Keratinocyte (primary cell): ENCODE measurements at regions not wholly inside any gene's neighbourhood (a gene's known extent, or its start where the extent isn't known, plus 50 kb on each side); places are given as distances from the start of the nearest gene placed in this dataset.

Source experiments
- DNase-seq: peaks from one replicate; pipeline ENCODE4 v3.0.0-alpha.2; 2011; ENCODE audit warnings: low read depth, missing footprints, low spot score
- FAIRE-seq: peaks from 2 replicates; lab custom pipeline; 2011; peaks lifted over from hg19 to GRCh38; lab: Jason Lieb, UNC
- H2AFZ ChIP-seq: 2 replicates; pipeline ENCODE4 v1.6.0; 2012; ENCODE audit warnings: low read length, control low read depth, inconsistent platforms; ENCODE audit not compliant: control insufficient read depth
- H3K27ac ChIP-seq: 2 replicates; pipeline ENCODE4 v1.5.1; 2011; ENCODE audit warnings: low read length; ENCODE audit not compliant: control insufficient read depth, insufficient read depth
- H3K27me3 ChIP-seq: 3 replicates; pipeline ENCODE4 v1.6.0; 2011; ENCODE audit warnings: low read length; ENCODE audit not compliant: control insufficient read depth, insufficient read depth; ENCODE audit errors: extremely low read depth
- H3K36me3 ChIP-seq, 2 experiments: 2 replicates in 1 of 2; 3 replicates in 1 of 2; pipeline ENCODE4 v1.5.1; 2011; ENCODE audit warnings: low read length in 2 of 2, mild to moderate bottlenecking in 1 of 2; ENCODE audit not compliant: control insufficient read depth in 2 of 2, insufficient read depth in 2 of 2; ENCODE audit errors: extremely low read depth in 1 of 2
- H3K4me1 ChIP-seq: 3 replicates; pipeline ENCODE4 v1.5.1; 2011; ENCODE audit warnings: low read length; ENCODE audit not compliant: control insufficient read depth, insufficient read depth; ENCODE audit errors: extremely low read depth
- H3K4me2 ChIP-seq: 3 replicates; pipeline ENCODE4 v1.6.0; 2011; ENCODE audit warnings: low read depth, low read length; ENCODE audit not compliant: control insufficient read depth, insufficient read depth; ENCODE audit errors: extremely low read depth
- H3K4me3 ChIP-seq, 3 experiments: fragments of 200-600 bp in 1 of 3; sonication (generic) in 1 of 3; 2 replicates in 2 of 3; 3 replicates in 1 of 3; pipeline ENCODE4 v1.5.1; 2011 to 2016; ENCODE audit warnings: low read length in 3 of 3, mild to moderate bottlenecking in 3 of 3, control low read depth in 2 of 3, inconsistent platforms in 1 of 3, low read depth in 1 of 3, mixed read lengths in 1 of 3, mixed run types in 1 of 3, moderate library complexity in 1 of 3; ENCODE audit not compliant: control insufficient read depth in 2 of 3, insufficient read depth in 2 of 3; ENCODE audit errors: extremely low read depth in 1 of 3
- H3K79me2 ChIP-seq: 2 replicates; pipeline ENCODE4 v1.6.0; 2012; ENCODE audit warnings: low read length; ENCODE audit not compliant: control insufficient read depth, insufficient read depth
- H3K9ac ChIP-seq: 3 replicates; pipeline ENCODE4 v1.6.0; 2011; ENCODE audit warnings: low read length; ENCODE audit not compliant: control insufficient read depth, insufficient read depth; ENCODE audit errors: extremely low read depth
- H3K9me1 ChIP-seq: 3 replicates; pipeline ENCODE4 v1.6.0; 2011; ENCODE audit warnings: low read length; ENCODE audit not compliant: control insufficient read depth, insufficient read depth; ENCODE audit errors: extremely low read depth
- H3K9me3 ChIP-seq: 2 replicates; pipeline ENCODE4 v1.5.1; 2012; ENCODE audit warnings: low read depth, low read length; ENCODE audit not compliant: control insufficient read depth
- H4K20me1 ChIP-seq: 3 replicates; pipeline ENCODE4 v1.6.0; 2011; ENCODE audit warnings: low read length; ENCODE audit not compliant: control insufficient read depth, insufficient read depth; ENCODE audit errors: extremely low read depth
- EZH2 ChIP-seq: IDR thresholded peaks from one replicate; pipeline ENCODE4 v1.6.1; 2012; ENCODE audit warnings: inconsistent platforms, mild to moderate bottlenecking, low read length, moderate library complexity
- dilution Hi-C: fragments of 300-500 bp; cut with MboI; formaldehyde crosslinking; loops from one replicate; pipeline ENCODE4 v1.7.0; 2020; ENCODE audit warnings: low sequenced_read_pairs; ENCODE audit not compliant: extremely low pct_ligation_motif_present
- TF ChIP-seq, protein P1 (sequence below), 3 experiments: IDR thresholded peaks in 1 of 3; conservative IDR thresholded peaks in 1 of 3; optimal IDR thresholded peaks in 1 of 3; 2 replicates in 2 of 3; 3 replicates in 1 of 3; pipeline versions ENCODE3 to v1.5.1; 2011; ENCODE audit warnings: low read length in 3 of 3, mild to moderate bottlenecking in 3 of 3, moderate library complexity in 2 of 3, control low read depth in 1 of 3, inconsistent platforms in 1 of 3; ENCODE audit not compliant: insufficient read depth in 2 of 3; ENCODE audit errors: extremely low read depth in 1 of 3

DNA sequence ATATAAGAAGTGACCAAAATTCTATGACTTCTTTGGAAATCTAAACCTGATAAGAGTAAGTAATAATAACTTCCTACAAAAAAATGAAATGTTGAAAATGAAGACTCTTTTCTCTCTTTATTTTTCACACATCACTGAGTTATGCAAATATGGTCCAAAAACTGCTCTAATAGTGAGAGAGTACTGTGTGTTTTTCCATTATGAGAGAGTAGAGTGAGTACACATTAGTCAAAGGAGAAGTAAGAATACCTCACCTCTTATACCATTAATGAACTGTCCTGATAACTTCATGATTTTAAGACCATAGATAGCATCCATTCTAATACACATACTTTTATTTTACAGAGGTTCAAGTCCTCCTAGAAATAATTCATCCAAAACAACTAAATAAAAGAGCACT, 1310.2 kb downstream of the SI start:
- TF ChIP-seq, protein P1, sequence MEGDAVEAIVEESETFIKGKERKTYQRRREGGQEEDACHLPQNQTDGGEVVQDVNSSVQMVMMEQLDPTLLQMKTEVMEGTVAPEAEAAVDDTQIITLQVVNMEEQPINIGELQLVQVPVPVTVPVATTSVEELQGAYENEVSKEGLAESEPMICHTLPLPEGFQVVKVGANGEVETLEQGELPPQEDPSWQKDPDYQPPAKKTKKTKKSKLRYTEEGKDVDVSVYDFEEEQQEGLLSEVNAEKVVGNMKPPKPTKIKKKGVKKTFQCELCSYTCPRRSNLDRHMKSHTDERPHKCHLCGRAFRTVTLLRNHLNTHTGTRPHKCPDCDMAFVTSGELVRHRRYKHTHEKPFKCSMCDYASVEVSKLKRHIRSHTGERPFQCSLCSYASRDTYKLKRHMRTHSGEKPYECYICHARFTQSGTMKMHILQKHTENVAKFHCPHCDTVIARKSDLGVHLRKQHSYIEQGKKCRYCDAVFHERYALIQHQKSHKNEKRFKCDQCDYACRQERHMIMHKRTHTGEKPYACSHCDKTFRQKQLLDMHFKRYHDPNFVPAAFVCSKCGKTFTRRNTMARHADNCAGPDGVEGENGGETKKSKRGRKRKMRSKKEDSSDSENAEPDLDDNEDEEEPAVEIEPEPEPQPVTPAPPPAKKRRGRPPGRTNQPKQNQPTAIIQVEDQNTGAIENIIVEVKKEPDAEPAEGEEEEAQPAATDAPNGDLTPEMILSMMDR (optimal IDR thresholded peaks at IDR 0.05 in 1 of 3, IDR thresholded peaks at IDR 0.05 in 1 of 3, conservative IDR thresholded peaks at IDR 0.05 in 1 of 3; ENCODE audit: extremely low read depth in 1 of 3, insufficient read depth in 2 of 3, low read length in 3 of 3) = no peak
- TF ChIP-seq EZH2 = no peak
- H3K9ac ChIP-seq = no peak overlapping the region
- no peak overlapping the region for H3K4me2 ChIP-seq
- no peaks in the 10 kb centered on the region for H4K20me1 ChIP-seq
- H3K4me1 ChIP-seq = no peaks in the 10 kb centered on the region
- H3K9me1 ChIP-seq = no peaks in the 10 kb centered on the region
- no peaks in the 10 kb centered on the region for H3K27me3 ChIP-seq
- no peak overlapping the region for H3K27ac ChIP-seq
- dilution Hi-C loops = no loop called here
- no peaks in the 10 kb centered on the region for H3K36me3 ChIP-seq
- no peak for FAIRE-seq
- no peak overlapping the region for H2AFZ ChIP-seq
- H3K79me2 ChIP-seq = no peaks in the 10 kb centered on the region
- no peak for DNase-seq
- no peak overlapping the region for H3K4me3 ChIP-seq
- H3K9me3 ChIP-seq = no peaks in the 10 kb centered on the region

DNA sequence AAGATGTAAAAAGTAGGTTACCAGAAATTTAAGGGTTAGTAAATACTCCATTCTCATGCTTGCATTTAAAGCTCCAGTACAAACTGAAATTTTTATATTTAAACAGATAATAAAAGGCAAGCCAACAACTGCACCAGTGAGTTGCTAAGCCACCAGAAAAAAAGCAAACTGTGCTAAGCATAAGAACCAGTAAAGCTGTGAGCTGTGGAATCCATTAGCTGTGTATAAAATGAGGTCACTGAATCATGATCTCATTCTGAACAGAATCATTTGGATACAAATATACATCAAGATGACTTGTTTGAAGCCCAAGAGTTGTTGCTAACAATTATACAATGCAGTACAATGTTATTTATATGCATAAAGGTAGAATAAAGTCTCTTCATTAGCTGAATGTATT, 1312.2 kb downstream of the SI start:
- no peaks in the 10 kb centered on the region for H3K79me2 ChIP-seq
- H3K27ac ChIP-seq = no peak overlapping the region
- no peaks in the 10 kb centered on the region for H3K36me3 ChIP-seq
- no peak for FAIRE-seq
- H3K9ac ChIP-seq = no peak overlapping the region
- no peak overlapping the region for H3K4me2 ChIP-seq
- TF ChIP-seq, protein P1 (optimal IDR thresholded peaks at IDR 0.05 in 1 of 3, IDR thresholded peaks at IDR 0.05 in 1 of 3, conservative IDR thresholded peaks at IDR 0.05 in 1 of 3; ENCODE audit: extremely low read depth in 1 of 3, insufficient read depth in 2 of 3, low read length in 3 of 3) = no peak
- no peak for TF ChIP-seq EZH2
- no peaks in the 10 kb centered on the region for H3K4me1 ChIP-seq
- no peak overlapping the region for H3K4me3 ChIP-seq
- H3K27me3 ChIP-seq = no peaks in the 10 kb centered on the region
- no peaks in the 10 kb centered on the region for H3K9me3 ChIP-seq
- H4K20me1 ChIP-seq = no peaks in the 10 kb centered on the region
- dilution Hi-C loops = no loop called here
- no peaks in the 10 kb centered on the region for H3K9me1 ChIP-seq
- no peak for DNase-seq
- H2AFZ ChIP-seq = no peak overlapping the region
